ENCODE measurements at regions not wholly inside any gene's neighbourhood (a gene's known extent, or its start where the extent isn't known, plus 50 kb on each side); places are given as distances from the start of the nearest gene placed in this dataset.

GRCh38 chr7:120138497-120138896, 134.5 kb upstream of the KCND2 start:
- no peak for TF ChIP-seq TSHZ2 (CRISPR knock-in tag; IDR thresholded peaks at IDR 0.05)
- no peak for TF ChIP-seq POU6F1 (CRISPR knock-in tag; IDR thresholded peaks at IDR 0.05; ENCODE audit: borderline replicate concordance, low read depth)
- no peak for TF ChIP-seq ZNF70 (CRISPR knock-in tag; IDR thresholded peaks at IDR 0.05)
- no peak for TF ChIP-seq CREB5 (CRISPR knock-in tag; IDR thresholded peaks at IDR 0.05; ENCODE audit: low read depth)
- TF ChIP-seq CSRNP3 (CRISPR knock-in tag; IDR thresholded peaks at IDR 0.05): no peak
- no peak for TF ChIP-seq ARNTL (CRISPR knock-in tag; IDR thresholded peaks at IDR 0.05; ENCODE audit: borderline replicate concordance, low read depth)
- no peak for TF ChIP-seq PATZ1 (CRISPR knock-in tag; IDR thresholded peaks at IDR 0.05; ENCODE audit: borderline replicate concordance)

All from SK-N-SH treated with all-trans-retinoic acid at 6 μM for 48 hours (cell line).